Natural killer cell (primary cell): ENCODE measurements at regions not wholly inside any gene's neighbourhood (a gene's known extent, or its start where the extent isn't known, plus 50 kb on each side); places are given as distances from the start of the nearest gene placed in this dataset.
A peak's percentile ranks its signal among the peaks of the same experiment; 100 is the strongest.

ENCODE experiments used
- ATAC-seq, 3 donors: fragments of 150-1000 bp in 2 of 3; fragments of 200-7000 bp in 1 of 3; cut with Tn5 transposase; 1 replicate in 1 of 3; 2 replicates in 2 of 3; pipeline ENCODE4 v1.10.0; 2021; ENCODE audit warnings: mild to moderate bottlenecking in 2 of 3, moderate library complexity in 2 of 3
- DNase-seq, 2 donors: peaks; one replicate each; pipeline versions ENCODE4 v3.0.0 to v3.0.0-alpha.2; 2013 to 2021; ENCODE audit warnings: mixed read lengths in 1 of 2
- H3K27ac ChIP-seq: one replicate; pipeline ENCODE4 v1.5.1; 2013; ENCODE audit warnings: mild to moderate bottlenecking, low read length
- H3K27me3 ChIP-seq: one replicate; pipeline ENCODE4 v1.6.1; 2013; ENCODE audit warnings: low read length; ENCODE audit not compliant: control insufficient read depth, insufficient read depth
- H3K36me3 ChIP-seq: one replicate; pipeline ENCODE4 v1.6.1; 2013; ENCODE audit warnings: low read length; ENCODE audit not compliant: control insufficient read depth, insufficient read depth
- H3K4me1 ChIP-seq: one replicate; pipeline ENCODE4 v1.6.1; 2013; ENCODE audit warnings: low read length; ENCODE audit not compliant: control insufficient read depth, insufficient read depth
- H3K4me3 ChIP-seq: one replicate; pipeline ENCODE4 v1.5.1; 2013; ENCODE audit warnings: low read length
- H3K9me3 ChIP-seq: one replicate; pipeline ENCODE4 v1.6.1; 2013; ENCODE audit warnings: low read length; ENCODE audit not compliant: control insufficient read depth, insufficient read depth
- H3K27ac Mint-ChIP-seq, 2 donors: one replicate each; pipeline ENCODE4 v1.8.0; 2022; ENCODE audit warnings: mild to moderate bottlenecking in 2 of 2, mixed read lengths in 2 of 2, moderate library complexity in 1 of 2
- H3K27me3 Mint-ChIP-seq, 2 donors: one replicate each; pipeline ENCODE4 v1.8.0; 2022; ENCODE audit warnings: low read depth in 2 of 2, mixed read lengths in 2 of 2
- H3K36me3 Mint-ChIP-seq: one replicate; pipeline ENCODE4 v1.8.0; 2022; ENCODE audit warnings: mixed read lengths
- H3K4me1 Mint-ChIP-seq, 2 donors: one replicate each; pipeline ENCODE4 v1.8.0; 2022; ENCODE audit warnings: mixed read lengths in 2 of 2
- H3K4me3 Mint-ChIP-seq: one replicate; pipeline ENCODE4 v1.8.0; 2022; ENCODE audit warnings: mild to moderate bottlenecking, moderate library complexity, mixed read lengths
- H3K9me3 Mint-ChIP-seq, 2 donors: one replicate each; pipeline ENCODE4 v1.8.0; 2022; ENCODE audit warnings: mixed read lengths in 2 of 2
- CTCF ChIP-seq: fragments of 200-600 bp; IDR thresholded peaks from one replicate; pipeline ENCODE4 v1.8.0; 2022; ENCODE audit warnings: antibody characterized with exemption
- WGBS: methylation state at CpG from one replicate; pipeline ENCODE4 v1.1.7; 2013; ENCODE audit warnings: missing lambda C conversion rate; ENCODE audit not compliant: insufficient coverage; 5-methylcytosine and 5-hydroxymethylcytosine counted together
- intact Hi-C: fragments of 100-400 bp; cut with micrococcal nuclease; formaldehyde crosslinking; loops from one replicate; pipeline ENCODE4 v1.14.2; 2022

- WGBS = 93% methylated on average over 20 of the region's 20 CpGs
- Histone ChIP-seq H3K27ac (no peak overlapping the region), H3K4me3 (no peak overlapping the region), H3K9me3 (no peaks in the 10 kb centered on the region), H3K36me3 (no peaks in the 10 kb centered on the region), H3K4me1 (peaks cover 4% of the 10 kb centered on the region), H3K27me3 (no peaks in the 10 kb centered on the region)
- Mint-ChIP-seq H3K9me3 (no peaks in the 10 kb centered on the region), H3K27me3 (no peaks in the 10 kb centered on the region), H3K27ac (no peak overlapping the region), H3K36me3 (no peaks in the 10 kb centered on the region), H3K4me1 (peaks cover 0 to 16% of the 10 kb centered on the region in 2 donors), H3K4me3 (no peak overlapping the region)
- DNase-seq = no peak
- no peak for TF ChIP-seq CTCF
- intact Hi-C loops = no loop called here
- no peak for ATAC-seq
These were observed 108.5 kb downstream of the FAM53A start for GRCh38 chr4:1575418-1576303.

- 92% methylated on average over 20 of the region's 20 CpGs for WGBS
- Mint-ChIP-seq H3K27me3 (no peaks in the 10 kb centered on the region), H3K27ac (no peak overlapping the region), H3K4me1 (peaks cover 0 to 16% of the 10 kb centered on the region in 2 donors), H3K9me3 (no peaks in the 10 kb centered on the region), H3K36me3 (no peaks in the 10 kb centered on the region), H3K4me3 (no peak overlapping the region)
- Histone ChIP-seq H3K27me3 (no peaks in the 10 kb centered on the region), H3K9me3 (no peaks in the 10 kb centered on the region), H3K36me3 (no peaks in the 10 kb centered on the region), H3K27ac (no peak overlapping the region), H3K4me1 (peaks cover 4% of the 10 kb centered on the region), H3K4me3 (no peak overlapping the region)
- DNase-seq (no peak), ATAC-seq (no peak)
- TF ChIP-seq CTCF = no peak
- intact Hi-C loops = no loop called here
These were observed 109.3 kb downstream of the FAM53A start for GRCh38 chr4:1574601-1575417.

GRCh38 chr4:1573830-1574459, 110.2 kb downstream of the FAM53A start:
- Mint-ChIP-seq H3K4me1 (peaks cover 0 to 16% of the 10 kb centered on the region in 2 donors), H3K27ac (peak overlapping the region in 1 of 2 donors; percentile 20), H3K36me3 (no peaks in the 10 kb centered on the region), H3K9me3 (no peaks in the 10 kb centered on the region), H3K4me3 (no peak overlapping the region), H3K27me3 (no peaks in the 10 kb centered on the region)
- H3K4me1 ChIP-seq = peaks cover 4% of the 10 kb centered on the region
- H3K9me3 ChIP-seq = no peaks in the 10 kb centered on the region
- TF ChIP-seq CTCF = no peak
- ATAC-seq (no peak), DNase-seq (no peak)
- no peaks in the 10 kb centered on the region for H3K36me3 ChIP-seq
- no peak overlapping the region for H3K27ac ChIP-seq
- no peaks in the 10 kb centered on the region for H3K27me3 ChIP-seq
- H3K4me3 ChIP-seq = no peak overlapping the region
- intact Hi-C loops = no loop called here
- WGBS = 93% methylated on average over 12 of the region's 13 CpGs
